Adrenal gland (tissue), 9 donors: ENCODE measurements at regions not wholly inside any gene's neighbourhood (a gene's known extent, or its start where the extent isn't known, plus 50 kb on each side); places are given as distances from the start of the nearest gene placed in this dataset.
"Not testable (repeated sequence)": the region's sequence is repeated elsewhere in the genome, so short reads cannot be mapped to it uniquely, and the experiment has no call there.

Source experiments
- DNase-seq, 7 donors: peaks; one replicate each; pipeline ENCODE4 v3.0.0-alpha.2; 2019 to 2020
- H3K27ac ChIP-seq, 5 donors: fragments of 200-600 bp; sonication (generic) in 4 of 5; 1 replicate in 3 of 5; 2 replicates in 2 of 5; pipeline versions ENCODE4 v1.5.1 to v1.8.0; 2016 to 2020; ENCODE audit warnings: mild to moderate bottlenecking in 1 of 5
- H3K27me3 ChIP-seq: fragments of 200-600 bp; 2 replicates; pipeline ENCODE4 v1.8.0; 2021
- H3K36me3 ChIP-seq, 2 donors: fragments of 200-600 bp; replicated peaks in 1 of 2; 1 replicate in 1 of 2; 2 replicates in 1 of 2; pipeline versions ENCODE4 v1.5.1 to v1.8.0; 2018 to 2022
- H3K4me1 ChIP-seq, 2 donors: fragments of 200-600 bp; replicated peaks in 1 of 2; 1 replicate in 1 of 2; 2 replicates in 1 of 2; pipeline versions ENCODE4 v1.5.1 to v1.8.0; 2018 to 2021
- H3K4me3 ChIP-seq, 4 donors: fragments of 200-600 bp; sonication (generic) in 3 of 4; one replicate each; pipeline ENCODE4 v1.5.1; 2016 to 2018
- H3K9me3 ChIP-seq, 3 donors: fragments of 200-600 bp; sonication (generic) in 1 of 3; replicated peaks in 1 of 3; 1 replicate in 2 of 3; 2 replicates in 1 of 3; pipeline versions ENCODE4 v1.5.1 to v1.8.0; 2016 to 2021
- POLR2A ChIP-seq, 2 donors: fragments of 450-650 bp; IDR thresholded peaks; one replicate each; pipeline ENCODE4 v1.6.1; 2017; ENCODE audit warnings: antibody characterized with exemption in 2 of 2, mild to moderate bottlenecking in 2 of 2, moderate library complexity in 1 of 2
- WGBS, 4 donors: extraction: QIAGEN DNeasy Blood & Tissue Kit in 2 of 4; methylation state at CpG; one replicate each; pipeline versions ENCODE4 v1.1.5 to v1.1.7; 2013 to 2017; 5-methylcytosine and 5-hydroxymethylcytosine counted together
- intact Hi-C, 2 donors: fragments of 100-400 bp; cut with DNase I; formaldehyde crosslinking; loops; one replicate each; pipeline versions ENCODE4 v1.14.1 to v1.15.0; 2022 to 2023
- TF ChIP-seq, protein P1 (sequence below), 6 experiments: fragments of 450-650 bp in 4 of 6; fragments of 200-600 bp in 2 of 6; sonication (generic) in 1 of 6; IDR thresholded peaks; 1 replicate in 5 of 6; 2 replicates in 1 of 6; pipeline versions ENCODE4 v1.5.1 to v1.8.0; 2016 to 2021; ENCODE audit warnings: antibody characterized with exemption in 6 of 6, mild to moderate bottlenecking in 2 of 6, moderate library complexity in 1 of 6
- donor health status: healthy with polysubstance abuse.
- donor health status: Bipolar disorder and iron deficiency.
- donor health status: DM: yes; HTN: yes; CAD: no.
- donor health status: DM: no; HTN: no; CAD: no.
- donor health status: DM: no; HTN: no; CAD: no.

DNA sequence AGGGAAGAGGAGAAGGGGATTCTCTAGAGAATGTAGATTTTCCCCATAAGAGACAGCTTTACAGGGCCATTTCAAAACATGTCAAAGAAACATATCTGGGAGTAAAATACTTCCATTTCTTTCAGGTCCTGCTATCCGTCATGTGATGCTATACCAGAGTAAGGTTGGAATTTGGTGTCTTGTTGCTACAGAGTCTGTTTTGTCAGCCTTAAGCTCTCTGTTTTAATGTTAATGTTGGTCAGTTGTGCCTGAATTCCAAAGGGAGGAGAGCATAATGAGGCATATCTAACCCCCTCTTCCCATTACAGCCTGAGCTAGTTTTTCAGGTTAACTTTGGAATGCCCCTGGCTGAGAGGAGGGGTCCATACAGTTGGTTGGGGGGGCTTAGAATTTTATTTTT is 94.7 kb upstream of the CCDC71L start:
- DNase-seq = no peak
- intact Hi-C loops = no loop called here
- H3K4me3 ChIP-seq = no peak overlapping the region
- no peak overlapping the region for H3K27ac ChIP-seq
- no peaks in the 10 kb centered on the region for H3K9me3 ChIP-seq
- WGBS, 4 donors = 81 to 95% (median 93%) methylated on average over 1 of the region's 1 CpG
- no peaks in the 10 kb centered on the region for H3K36me3 ChIP-seq
- no peaks in the 10 kb centered on the region for H3K27me3 ChIP-seq
- H3K4me1 ChIP-seq = no peaks in the 10 kb centered on the region
- no peak for TF ChIP-seq POLR2A (IDR thresholded peaks at IDR 0.05)
- TF ChIP-seq, protein P1, sequence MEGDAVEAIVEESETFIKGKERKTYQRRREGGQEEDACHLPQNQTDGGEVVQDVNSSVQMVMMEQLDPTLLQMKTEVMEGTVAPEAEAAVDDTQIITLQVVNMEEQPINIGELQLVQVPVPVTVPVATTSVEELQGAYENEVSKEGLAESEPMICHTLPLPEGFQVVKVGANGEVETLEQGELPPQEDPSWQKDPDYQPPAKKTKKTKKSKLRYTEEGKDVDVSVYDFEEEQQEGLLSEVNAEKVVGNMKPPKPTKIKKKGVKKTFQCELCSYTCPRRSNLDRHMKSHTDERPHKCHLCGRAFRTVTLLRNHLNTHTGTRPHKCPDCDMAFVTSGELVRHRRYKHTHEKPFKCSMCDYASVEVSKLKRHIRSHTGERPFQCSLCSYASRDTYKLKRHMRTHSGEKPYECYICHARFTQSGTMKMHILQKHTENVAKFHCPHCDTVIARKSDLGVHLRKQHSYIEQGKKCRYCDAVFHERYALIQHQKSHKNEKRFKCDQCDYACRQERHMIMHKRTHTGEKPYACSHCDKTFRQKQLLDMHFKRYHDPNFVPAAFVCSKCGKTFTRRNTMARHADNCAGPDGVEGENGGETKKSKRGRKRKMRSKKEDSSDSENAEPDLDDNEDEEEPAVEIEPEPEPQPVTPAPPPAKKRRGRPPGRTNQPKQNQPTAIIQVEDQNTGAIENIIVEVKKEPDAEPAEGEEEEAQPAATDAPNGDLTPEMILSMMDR (IDR thresholded peaks at IDR 0.05) = no peak

GRCh38 chr7:106756071-106756470 is 95.1 kb upstream of the CCDC71L start:
- H3K9me3 ChIP-seq = no peaks in the 10 kb centered on the region
- no peak overlapping the region for H3K27ac ChIP-seq
- H3K36me3 ChIP-seq = no peaks in the 10 kb centered on the region
- H3K27me3 ChIP-seq = no peaks in the 10 kb centered on the region
- intact Hi-C loops = no loop called here
- TF ChIP-seq, protein P1 (IDR thresholded peaks at IDR 0.05) = no peak
- no peak for TF ChIP-seq POLR2A (IDR thresholded peaks at IDR 0.05)
- no peaks in the 10 kb centered on the region for H3K4me1 ChIP-seq
- H3K4me3 ChIP-seq = no peak overlapping the region
- no peak for DNase-seq

DNA sequence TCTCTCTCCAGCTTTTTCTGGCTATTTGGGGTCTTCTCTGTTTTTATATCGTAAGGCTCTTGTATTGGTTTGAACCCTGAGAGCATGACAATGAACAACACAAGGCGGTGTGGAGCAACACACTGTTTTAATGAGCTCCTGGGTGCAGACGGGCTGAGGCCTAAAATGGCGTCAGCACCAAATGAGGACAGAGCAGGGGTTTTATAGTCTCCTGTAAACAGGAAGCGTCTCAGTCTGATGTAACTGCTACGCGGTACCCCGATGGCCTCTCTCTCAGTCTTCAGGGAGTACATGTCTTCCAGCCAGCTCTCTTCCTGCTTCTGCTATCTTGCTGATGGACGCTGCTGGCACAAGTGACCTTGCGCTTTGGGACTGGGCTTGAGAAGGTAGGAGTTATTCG is 95.9 kb upstream of the CCDC71L start:
- no peaks in the 10 kb centered on the region for H3K9me3 ChIP-seq
- no peak overlapping the region for H3K4me3 ChIP-seq
- no peaks in the 10 kb centered on the region for H3K4me1 ChIP-seq
- H3K27ac ChIP-seq = no peak overlapping the region
- no peaks in the 10 kb centered on the region for H3K27me3 ChIP-seq
- H3K36me3 ChIP-seq = no peaks in the 10 kb centered on the region
- 86 to 89% (median 88%) methylated on average over 11 of the region's 11 CpGs for WGBS, 4 donors
- DNase-seq = no peak
- TF ChIP-seq, protein P1 (IDR thresholded peaks at IDR 0.05) = no peak
- no peak for TF ChIP-seq POLR2A (IDR thresholded peaks at IDR 0.05)
- intact Hi-C loops = no loop called here

GRCh38 chr7:106757846-106758245 is 96.9 kb upstream of the CCDC71L start:
- H3K9me3 ChIP-seq = no peaks in the 10 kb centered on the region
- TF ChIP-seq POLR2A (IDR thresholded peaks at IDR 0.05) = no peak
- TF ChIP-seq, protein P1 (IDR thresholded peaks at IDR 0.05) = no peak
- H3K36me3 ChIP-seq = no peaks in the 10 kb centered on the region
- WGBS, 4 donors = 41 to 50% (median 47%) methylated on average over 2 of the region's 2 CpGs
- peak in 6 of 7 donors; percentile 55 to 75 (median 67) for DNase-seq
- no peaks in the 10 kb centered on the region for H3K27me3 ChIP-seq
- intact Hi-C loops = no loop called here
- H3K4me1 ChIP-seq = no peaks in the 10 kb centered on the region
- no peak overlapping the region for H3K4me3 ChIP-seq
- no peak overlapping the region for H3K27ac ChIP-seq

DNA sequence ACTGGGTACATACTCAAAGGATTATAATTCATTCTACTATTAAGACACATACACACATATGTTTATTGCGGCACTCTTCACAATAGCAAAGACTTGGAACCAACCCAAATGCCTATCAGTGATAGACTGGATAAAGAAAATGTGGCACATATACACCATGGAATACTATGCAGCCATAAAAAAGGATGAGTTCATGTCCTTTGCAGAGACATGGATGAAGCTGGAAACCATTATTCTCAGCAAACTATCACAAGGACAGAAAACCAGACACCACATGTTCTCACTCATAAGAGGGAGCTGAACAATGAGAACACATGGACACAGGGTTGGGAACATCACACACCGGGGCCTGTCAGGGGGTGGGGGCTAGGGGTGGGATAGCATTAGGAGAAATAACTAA is 101.9 kb upstream of the CCDC71L start:
- H3K4me3 ChIP-seq, intact Hi-C loops, H3K9me3 ChIP-seq, H3K36me3 ChIP-seq, H3K4me1 ChIP-seq, DNase-seq, H3K27ac ChIP-seq, H3K27me3 ChIP-seq: not testable (repeated sequence)
- WGBS, 4 donors = 95 to 100% (median 96%) methylated on average over 2 of the region's 2 CpGs
